ENCODE measurements at regions not wholly inside any gene's neighbourhood (a gene's known extent, or its start where the extent isn't known, plus 50 kb on each side); places are given as distances from the start of the nearest gene placed in this dataset.

DNA sequence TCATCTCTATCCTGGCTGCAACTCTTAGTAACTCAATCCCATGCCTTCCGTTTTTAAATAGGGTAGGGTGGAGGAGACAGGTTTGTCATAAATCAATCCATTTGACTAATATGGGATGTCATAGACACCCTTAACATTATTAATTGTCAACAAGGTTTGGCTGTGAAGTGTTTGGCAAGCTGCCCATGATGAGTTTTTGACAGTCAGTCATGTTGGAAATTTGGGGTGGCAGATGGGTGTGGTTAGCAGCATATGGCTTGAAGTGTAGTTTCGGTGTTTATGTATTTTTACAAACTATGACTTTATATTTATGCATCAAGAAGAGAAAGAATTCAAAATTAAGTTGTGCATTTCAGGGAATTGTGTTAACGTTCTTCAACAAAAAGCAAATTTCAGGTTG lies 221.8 kb upstream of the CDH5 start:
- no peak for DNase-seq (ENCODE audit: low read depth in 3 of 3)

DNA sequence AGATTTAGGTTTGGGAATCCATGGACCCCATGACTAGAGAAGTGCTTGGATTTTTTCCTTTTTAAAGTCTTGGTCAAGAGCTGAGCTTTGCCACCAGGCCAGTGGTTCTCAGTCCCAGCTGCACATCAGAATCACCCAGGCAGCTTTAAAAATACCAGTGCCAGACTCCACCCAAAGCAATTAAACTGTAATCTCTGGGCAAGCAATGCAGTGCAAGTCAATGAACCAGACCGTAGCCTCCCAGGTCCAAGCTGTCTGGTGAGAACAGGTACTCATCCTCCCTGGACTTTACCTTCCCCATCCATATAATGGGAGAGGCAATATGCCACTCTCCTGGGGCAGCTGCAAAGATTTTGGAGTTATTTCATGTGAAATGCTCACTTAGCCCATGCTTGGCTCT lies 223.1 kb upstream of the CDH5 start:
- no peak for DNase-seq (ENCODE audit: low read depth in 3 of 3)

DNA sequence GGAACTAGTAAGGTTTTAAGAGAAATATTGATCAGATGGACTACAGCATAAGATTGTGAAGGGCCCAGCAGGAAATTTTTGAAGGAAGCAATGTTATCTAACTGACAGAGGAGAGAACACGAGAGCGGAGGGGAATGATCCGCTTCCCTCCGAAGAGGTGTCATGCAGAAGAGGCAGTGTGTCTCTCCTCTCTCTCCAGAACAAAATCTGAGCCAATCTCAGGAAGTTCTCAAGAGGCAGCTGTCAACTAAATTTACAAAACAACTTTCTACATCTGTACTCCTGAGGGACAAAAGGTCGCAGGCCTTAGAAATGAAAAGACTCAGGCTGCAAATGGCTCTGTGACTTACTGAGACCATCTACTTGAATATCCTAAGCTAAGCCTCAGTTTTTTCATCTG lies 224.6 kb upstream of the CDH5 start:
- no peak for DNase-seq (ENCODE audit: low read depth in 3 of 3)

DNA sequence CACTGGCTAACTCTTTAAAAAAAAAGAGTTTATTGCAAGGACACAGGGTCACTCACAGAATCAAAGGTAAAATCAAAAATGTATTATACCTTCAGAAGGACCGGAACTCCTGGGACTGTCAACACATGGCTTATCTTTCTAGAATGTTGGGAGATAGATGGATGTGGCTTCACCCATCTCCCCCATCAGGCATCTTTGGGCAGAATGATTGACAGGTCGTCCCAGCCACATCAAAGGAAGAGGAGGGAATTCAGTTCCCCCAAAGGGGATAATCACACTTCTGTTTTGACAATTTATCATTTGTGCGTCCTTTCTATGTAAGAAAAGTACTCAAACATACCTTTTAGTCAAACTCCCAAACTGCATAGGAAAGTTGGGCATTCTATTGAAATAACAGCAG lies 228.6 kb upstream of the CDH5 start:
- no peak for DNase-seq (ENCODE audit: low read depth in 3 of 3)

DNA sequence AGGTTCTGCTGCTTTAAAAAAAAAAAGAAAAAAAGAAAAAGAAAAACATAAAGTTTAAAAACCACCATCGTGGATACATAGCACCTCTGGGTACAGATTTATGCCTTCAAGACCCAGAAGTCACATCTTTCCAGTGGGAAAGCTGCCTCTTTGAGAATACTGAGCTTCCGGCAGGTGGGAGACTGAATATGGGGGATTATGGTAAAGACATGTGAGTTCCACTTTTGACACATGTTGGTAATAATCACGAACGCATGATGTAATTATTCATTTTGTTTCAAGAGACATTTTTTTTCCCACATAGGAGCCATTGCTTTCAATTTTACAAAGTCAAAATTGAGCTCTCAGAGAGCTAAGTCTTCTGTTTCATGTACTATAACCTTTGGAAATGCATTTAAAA lies 229.7 kb upstream of the CDH5 start:
- no peak for DNase-seq (ENCODE audit: low read depth in 3 of 3)

DNA sequence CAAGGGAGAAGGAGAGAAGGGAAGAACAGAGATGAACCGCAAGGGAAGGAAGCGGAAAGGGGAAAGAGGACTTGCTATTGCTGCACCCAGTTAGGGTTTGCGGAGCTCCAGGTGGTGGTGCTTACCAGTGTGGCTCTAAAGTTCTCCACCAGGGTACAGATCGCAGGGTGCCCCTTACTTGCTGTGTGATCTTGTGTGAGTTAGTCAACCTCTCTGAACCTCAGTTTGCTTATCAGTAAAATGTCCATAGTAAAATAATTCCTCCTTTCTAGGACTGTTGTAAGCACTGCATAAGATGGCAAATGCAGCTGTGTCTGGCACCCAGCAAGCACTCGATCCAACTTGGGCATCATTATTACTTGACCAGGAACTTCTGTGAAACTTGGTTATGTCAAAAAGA lies 230.7 kb upstream of the CDH5 start:
- no peak for DNase-seq (ENCODE audit: low read depth in 3 of 3)

DNA sequence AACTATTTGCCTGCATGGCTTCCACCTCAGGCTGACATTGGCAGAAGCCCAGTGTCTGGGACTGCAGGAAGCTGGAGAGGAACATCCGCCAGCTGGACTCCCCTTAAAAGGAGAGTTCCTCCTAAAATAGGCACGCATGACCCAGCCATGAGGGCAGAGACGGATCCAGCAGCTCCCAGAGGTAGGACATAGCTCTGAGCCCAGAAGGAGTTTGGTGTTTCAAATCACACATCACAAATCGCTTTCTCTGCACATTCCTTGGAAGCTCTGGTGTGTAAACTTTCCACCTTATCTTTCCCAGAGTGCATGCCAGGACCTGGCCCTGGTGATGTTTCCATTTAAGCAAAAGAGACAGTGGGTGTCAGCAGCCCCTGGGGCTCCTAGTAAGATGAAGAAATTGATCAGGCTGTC lies 231.1 kb upstream of the CDH5 start:
- DNase-seq (ENCODE audit: low read depth in 3 of 3): no peak

DNA sequence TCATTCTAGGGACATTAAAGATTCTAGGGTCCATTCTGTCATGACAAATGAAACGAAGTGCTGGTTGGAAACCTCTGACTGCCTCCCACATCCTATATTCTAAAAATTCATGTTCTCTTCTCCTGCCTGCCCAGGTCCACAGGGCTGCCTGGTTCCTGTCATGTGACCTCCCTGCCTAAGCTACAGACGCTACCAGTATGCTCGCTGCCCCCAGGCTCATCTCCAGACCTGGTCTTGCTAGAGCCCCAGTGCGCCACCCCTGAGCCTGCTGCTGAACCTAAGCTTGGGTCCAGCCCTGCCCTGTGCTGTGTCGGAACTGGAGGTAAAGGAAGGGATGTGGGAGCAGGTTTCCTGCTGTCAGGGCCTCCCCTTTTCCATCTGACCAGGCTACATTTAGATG lies 231.6 kb upstream of the CDH5 start:
- no peak for DNase-seq (ENCODE audit: low read depth in 3 of 3)

DNA sequence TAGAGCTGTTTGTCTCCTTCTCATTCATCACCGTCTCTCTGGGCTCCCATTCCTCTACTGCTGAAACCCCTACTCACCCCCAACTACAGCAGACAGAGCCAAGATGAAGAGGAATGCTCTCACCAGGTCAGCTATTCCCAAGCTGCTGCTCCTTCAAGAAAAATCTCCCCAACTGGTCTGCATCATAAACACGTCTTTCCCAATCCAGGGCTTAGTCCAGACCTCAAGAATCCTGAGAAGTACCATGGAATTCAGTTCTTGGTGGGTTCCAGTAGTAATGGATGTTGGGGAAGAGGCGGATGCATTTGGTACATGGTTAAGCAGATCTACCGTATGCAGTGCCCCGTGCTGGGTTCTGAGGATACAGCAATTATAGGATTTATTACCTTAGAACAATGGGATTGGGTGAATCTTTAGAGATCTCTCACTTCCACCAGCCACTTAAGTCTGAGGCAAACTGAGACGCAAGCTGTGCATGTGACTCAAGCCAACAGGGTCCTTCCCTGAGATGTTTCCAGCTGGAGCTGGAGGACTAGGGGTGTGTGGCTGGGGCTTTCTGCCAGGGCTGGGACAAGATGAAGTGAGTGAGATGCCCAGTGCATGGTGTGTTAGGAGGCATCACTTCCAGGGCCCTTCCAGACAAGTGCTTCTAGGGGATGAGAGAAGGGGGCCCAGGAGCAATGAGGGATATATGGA lies 232.7 kb upstream of the CDH5 start:
- no peak for DNase-seq (ENCODE audit: low read depth in 3 of 3)

DNA sequence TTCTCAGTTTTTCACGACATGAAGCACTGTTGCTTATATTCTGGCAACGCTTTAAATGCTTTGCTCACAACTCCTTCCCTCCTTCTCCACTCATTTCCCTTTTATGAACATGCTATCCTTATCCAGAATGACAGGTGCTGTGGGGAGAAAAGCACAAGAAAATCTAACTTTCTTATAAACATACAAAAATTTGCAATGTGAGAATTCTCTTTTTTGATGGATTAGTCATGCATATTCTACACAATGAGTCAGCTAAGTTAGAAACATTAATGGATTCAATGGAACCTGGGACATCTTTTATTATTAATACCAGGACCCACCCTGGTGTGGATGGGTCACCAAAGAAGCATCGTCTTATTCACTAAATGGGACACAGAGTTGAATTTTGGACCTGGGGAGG lies 234.6 kb upstream of the CDH5 start:
- no peak for DNase-seq (ENCODE audit: low read depth in 3 of 3)

DNA sequence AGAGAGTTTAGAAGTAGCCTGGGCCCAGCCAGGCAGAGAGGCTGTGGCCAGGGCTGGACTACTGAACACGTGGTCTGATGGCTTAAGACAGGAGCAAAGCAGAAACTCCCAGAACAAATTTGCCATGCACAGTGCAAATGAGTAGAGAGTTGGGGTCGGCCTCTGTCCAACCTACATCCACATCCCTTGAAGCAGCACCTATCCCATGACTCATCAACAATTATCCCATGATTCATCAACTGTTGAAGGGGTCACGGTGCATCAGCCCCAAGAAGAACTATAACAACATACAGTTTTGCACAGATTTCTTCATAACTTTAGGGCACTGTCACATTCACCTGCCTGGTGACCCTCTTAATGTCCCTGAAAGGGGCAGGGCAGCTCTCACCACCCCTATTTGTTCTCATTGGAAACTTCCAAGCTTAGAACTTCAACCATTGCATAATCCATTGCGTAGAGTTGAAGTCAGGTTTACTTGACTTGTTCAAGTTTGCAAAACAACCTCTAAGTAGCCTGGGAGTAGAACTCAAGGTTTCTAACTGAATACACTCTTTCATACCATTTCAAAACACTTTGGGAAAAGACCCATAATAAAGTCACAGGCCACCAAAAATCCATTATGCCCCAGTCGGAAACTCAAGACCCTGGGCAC lies 235.2 kb upstream of the CDH5 start:
- DNase-seq (ENCODE audit: low read depth in 3 of 3): no peak

DNA sequence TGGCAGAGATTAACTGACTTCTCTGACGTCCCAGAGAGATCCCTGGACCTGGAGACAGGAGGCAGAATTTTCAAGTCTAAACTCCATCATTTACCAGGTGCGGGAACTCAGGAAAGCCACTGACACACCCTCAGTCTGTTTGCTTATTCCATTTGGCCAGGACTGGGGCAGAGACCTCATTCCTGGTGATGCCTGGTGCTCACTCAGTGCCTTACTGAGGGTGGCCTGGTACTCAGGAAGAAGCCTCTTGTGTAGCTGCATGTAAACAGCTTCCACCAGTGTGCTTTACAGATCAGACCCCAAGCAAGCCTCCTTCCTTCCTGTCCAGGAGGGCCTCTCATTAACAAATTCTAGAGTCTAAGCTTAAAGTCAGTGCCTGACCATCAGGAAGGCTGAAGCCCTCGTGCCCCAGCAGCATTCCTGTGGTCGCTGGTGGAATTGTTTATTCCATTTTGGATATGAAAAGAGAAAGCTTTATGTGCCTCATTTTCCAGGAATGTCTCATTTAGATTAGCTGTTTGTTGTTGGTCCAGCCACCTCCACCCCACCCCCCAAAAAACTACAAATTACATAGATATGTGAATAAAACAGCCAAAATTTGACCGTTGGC lies 236.1 kb upstream of the CDH5 start:
- DNase-seq (ENCODE audit: low read depth in 3 of 3): no peak

DNA sequence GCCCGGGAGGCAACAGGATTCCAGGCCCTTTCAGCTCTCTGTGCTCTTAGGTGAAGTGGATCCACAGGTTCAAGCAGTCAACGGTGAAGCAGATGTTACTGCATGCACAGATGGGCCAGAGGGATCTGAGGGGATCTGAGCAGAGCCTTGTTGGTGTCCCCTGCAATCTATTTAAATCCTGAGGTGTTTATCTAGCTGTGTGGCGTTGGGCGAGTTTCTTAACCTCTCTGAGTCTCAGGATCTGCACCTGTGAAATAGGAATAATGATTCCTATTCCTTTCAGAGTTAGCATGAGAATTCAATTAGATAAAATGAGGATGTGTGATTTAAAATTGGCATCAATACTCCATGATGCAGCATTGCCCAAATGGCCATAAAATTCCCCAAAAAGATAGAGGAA lies 237.3 kb upstream of the CDH5 start:
- no peak for DNase-seq (ENCODE audit: low read depth in 3 of 3)

DNA sequence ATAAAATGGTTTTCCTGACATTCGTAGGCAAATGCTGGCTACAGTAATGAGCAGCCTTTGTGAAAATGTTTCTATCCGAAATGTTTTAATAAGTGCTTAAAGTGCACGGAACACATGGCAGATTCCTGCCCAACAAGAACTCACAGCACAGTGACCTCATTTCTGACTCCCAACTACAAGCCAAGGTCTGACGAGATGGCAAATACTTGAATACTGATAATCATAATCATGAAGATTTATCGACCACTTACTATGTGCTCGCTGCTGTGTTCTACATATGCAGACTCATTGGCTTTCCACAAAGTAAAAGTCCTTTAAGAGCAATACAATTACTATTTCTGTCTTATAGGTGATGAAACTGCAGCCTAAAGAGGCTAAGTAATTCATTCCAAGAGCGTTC lies 238.1 kb upstream of the CDH5 start:
- no peak for DNase-seq (ENCODE audit: low read depth in 3 of 3)

DNA sequence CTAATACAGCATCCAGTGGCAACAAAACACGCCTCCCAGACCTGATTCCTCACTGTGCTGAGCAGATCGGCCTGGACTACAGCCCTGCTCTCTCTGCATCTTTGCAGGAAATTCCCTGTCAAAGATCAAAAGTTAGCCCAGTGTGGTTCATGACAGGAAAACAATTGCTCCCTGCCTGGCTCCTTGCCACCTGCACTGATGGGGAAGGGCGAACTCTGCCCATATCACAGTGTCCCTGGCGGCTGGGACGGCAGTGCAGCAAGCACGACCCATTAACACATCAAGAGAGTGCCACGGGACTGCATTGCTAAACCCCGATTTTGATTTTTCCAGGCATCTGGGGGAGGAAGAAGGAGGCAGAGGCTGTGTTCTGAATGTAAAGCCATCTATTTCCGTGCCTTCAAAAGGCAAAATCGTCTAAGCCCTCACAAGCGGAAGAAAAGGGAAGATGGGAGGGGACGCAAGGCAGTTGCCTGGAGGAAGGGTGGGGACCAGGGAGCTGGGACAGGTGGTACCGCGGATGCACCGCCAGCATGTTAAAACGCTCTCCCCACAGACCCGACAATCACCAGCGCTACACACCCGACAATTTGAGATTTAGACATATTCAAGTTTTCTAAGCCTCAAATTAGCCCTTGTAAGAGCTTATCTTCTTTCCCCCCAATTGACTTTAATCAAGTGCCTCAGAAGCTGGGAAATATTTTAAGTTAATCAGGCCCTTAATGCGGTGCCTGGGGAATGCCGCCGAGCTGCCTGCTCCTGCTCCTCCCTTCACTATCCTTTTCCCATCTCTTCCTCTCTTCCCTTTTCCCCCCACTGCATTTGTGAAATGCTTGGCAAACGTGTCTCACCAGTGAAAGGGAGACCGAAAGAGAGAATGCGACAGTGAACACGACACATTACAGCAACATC lies 238.8 kb upstream of the CDH5 start:
- DNase-seq (ENCODE audit: low read depth in 3 of 3): no peak

DNA sequence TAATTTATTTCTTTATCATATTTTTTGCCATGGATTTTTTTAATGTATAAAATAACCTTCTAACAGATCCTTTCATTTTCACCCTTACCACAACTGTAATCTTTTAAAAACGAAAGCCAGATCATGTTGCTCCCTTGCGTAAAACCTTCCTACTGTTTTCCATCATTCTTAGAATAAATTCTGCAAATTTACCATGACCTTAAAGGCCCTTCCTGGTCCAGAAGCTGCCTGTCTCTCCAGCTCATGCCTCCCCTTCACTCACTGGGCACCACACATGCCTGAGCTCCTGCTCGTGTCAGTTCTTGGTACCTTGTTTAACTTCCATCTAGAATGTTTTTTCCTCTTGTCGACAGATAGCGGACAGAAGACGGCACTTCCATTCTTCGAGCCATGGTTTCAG lies 245.0 kb upstream of the CDH5 start:
- no peak for DNase-seq (ENCODE audit: low read depth in 3 of 3)

DNA sequence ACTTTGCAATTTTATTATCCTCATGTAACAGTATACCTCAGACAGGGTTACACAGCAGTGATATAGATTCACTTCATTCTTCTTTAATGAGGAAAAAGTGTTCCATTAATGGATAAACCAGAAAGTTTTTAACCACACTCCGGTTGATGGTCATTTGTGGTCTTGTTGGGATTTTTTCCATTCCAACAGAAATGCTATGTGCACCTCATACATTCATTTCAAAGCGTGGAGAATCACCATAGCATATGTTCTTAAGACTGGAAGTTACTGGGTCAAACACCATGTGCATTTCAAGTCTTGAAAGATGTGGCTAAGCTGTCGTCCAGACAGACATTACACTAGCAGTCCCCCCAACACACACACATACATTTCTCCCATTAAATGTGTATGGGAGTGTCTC lies 245.8 kb upstream of the CDH5 start:
- no peak for DNase-seq (ENCODE audit: low read depth in 3 of 3)

DNA sequence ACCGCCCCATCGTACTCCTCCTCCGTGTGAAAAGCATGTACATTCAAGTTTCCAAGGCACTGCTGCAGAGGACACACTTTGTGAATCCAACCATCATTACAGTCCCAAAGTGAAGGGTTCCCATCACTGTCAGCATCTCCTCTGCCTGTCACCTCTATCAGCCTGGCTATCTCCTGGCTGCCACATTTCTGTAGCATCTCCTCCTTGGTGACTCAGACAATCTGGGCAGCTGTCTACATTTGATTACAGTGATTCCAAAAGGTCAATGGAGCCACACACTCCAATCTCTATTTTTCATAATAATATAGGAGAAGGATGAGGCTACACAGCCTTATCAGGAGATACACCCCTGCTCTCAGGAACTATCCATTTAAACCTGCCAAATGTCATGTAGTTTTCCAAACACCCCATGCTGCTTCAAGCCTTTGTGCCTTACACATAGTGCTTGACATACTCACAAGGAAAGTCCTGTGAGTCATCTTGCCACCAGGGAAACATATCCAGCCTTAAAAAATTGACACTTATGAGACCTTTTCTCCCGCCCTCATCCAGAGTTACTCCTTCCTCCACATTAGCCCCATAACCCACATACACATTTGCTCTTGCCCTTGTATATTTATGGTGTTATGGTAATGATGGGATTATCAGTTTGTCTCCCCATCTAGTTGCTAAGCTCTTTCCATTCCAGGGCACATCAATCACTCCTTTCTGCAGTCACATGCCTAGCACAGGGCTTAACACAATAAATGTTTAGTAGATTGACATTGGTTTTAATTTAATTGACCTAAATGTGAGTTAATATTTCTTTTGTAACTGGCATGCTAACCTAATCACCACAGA lies 250.1 kb upstream of the CDH5 start:
- no peak for DNase-seq (ENCODE audit: low read depth in 3 of 3)

DNA sequence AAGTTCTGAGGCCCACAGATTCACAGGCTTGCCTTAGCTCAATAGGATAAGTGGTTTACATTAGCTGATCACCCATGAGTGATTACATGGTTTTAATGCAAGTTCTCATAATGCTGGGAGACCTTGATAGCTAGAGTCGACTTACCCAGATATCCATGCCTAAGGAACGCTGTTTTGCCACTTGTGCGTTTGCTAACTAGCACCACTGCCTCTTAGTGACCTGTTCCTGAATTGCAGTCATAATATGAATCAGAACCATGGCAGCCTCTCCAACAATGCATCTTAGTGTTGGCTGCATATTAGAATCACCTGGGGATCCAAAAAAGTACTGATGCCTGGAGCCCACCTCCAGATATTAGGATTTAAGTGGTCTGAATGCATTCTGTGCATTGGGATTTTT lies 251.1 kb upstream of the CDH5 start:
- DNase-seq (ENCODE audit: low read depth in 3 of 3): no peak

DNA sequence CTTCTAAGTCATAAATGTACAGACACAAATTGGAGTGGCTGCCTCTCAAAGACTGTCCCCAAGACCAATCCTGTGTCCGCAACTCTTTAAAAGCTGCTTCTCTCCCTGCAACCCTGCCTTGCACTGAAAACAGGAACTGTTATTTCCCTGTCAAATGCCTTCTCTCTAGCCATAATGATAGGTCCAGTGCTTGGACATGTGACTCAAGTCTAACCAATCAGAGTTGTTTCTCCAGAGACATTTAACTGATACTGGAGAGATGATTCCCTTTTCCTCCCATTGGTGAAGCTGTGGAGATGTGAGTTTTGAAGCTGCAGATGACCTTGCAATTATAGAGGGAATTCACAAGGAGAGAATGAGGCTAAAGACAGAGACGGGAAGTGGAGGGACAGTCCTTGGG lies 253.3 kb upstream of the CDH5 start:
- DNase-seq (ENCODE audit: low read depth in 3 of 3): no peak

DNA sequence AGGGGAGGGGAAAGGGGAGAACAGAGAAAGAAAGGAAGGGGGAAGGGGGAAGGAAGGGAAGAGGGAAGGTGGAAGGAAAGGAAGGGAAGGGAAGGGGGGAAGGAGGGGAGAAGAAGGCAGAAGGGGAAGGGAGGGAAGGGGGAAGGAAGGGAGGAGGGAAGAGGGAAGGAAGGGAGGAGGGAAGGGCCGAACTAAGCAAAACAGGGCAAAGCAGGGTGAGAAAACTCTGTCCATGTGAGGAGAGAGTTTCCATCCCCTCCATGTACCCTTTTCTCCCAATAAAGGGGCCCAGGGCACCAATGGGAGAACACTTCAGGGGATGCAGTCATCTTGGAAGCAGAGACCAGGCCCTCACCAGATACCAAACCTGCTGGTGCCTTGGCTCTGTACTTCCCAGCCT lies 256.8 kb upstream of the CDH5 start:
- no peak for DNase-seq (ENCODE audit: low read depth in 3 of 3)

DNA sequence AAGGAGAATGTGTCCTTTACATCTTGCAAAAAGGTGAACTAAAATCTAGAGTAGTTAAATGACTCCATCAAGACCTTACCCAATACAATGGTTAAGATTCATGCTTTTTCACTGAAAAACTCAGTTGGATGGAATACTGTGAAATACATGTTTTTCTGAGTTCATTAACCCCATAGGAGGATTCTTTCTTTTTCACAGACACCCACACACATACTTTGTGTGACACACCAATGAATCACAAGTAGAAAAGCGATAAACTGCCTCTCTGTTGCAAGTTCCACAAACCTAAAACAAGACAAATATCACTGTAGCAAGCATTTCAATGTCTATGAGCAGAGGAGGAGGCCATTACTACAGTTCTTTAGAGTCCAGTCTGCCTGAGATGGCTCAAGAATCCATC lies 258.8 kb upstream of the CDH5 start:
- DNase-seq (ENCODE audit: low read depth in 3 of 3): no peak

Measured in stimulated activated CD4-positive, alpha-beta T cell treated with anti-CD3 and anti-CD28 coated beads, TNF-alpha, amount 100 ng/mL, for 4 hours (primary cell).